ENCODE measurements at regions not wholly inside any gene's neighbourhood (a gene's known extent, or its start where the extent isn't known, plus 50 kb on each side); places are given as distances from the start of the nearest gene placed in this dataset.
"Not testable (repeated sequence)": the region's sequence is repeated elsewhere in the genome, so short reads cannot be mapped to it uniquely, and the experiment has no call there.

DNA sequence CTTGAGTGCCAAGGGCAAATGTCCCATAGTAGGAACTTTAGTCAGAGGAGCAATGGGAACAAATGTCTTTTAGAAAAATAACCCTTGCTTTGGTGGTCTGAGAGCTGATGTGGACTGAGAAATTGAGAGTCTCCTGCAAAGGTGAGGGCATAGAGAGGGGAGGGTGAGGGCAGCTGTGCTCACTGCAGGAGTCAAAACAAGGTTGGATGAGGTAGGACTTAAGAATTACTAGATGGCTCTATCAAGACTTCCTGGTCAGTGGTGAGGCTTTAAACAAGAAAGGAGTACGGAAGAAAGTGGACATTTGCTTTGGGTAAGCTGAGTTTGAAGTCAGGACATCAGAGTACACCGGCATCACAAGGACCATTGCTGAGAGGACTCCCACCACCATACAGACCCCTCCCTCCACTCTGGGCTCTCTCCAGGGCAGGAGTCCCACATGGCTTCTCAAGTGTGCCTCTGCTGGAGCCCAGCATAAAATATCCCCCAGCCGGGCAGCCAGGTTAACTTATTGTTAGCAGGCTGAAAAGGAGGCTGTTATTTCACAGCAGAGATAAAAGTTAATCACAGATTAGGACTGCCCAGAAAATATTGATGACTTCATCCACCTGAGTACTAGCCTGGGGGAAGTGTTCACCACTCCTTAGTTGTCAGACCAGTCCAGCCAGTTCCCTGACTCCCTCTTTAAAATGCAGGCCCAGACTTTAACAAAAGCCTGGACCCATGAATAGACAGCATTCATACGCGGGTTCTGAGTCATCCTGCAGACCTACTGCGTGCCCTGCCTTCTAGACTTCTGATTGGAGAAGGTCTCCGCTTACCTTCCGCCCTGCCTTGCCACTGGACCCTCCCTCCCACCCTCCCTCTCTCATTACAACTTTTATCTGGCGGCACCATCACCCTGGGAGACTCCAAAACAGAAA, 167.2 kb downstream of the BCL2L11 start:
- not testable (repeated sequence) for DNase-seq

GRCh38 chr2:111290370-111290769, 169.7 kb downstream of the BCL2L11 start:
- not testable (repeated sequence) for DNase-seq

GRCh38 chr2:111291566-111291965, 170.9 kb downstream of the BCL2L11 start:
- not testable (repeated sequence) for DNase-seq

GRCh38 chr2:111292232-111292968, 171.7 kb downstream of the BCL2L11 start:
- not testable (repeated sequence) for DNase-seq

- DNase-seq = not testable (repeated sequence)
Measured at GRCh38 chr2:111294699-111295098, 174.0 kb downstream of the BCL2L11 start.

DNA sequence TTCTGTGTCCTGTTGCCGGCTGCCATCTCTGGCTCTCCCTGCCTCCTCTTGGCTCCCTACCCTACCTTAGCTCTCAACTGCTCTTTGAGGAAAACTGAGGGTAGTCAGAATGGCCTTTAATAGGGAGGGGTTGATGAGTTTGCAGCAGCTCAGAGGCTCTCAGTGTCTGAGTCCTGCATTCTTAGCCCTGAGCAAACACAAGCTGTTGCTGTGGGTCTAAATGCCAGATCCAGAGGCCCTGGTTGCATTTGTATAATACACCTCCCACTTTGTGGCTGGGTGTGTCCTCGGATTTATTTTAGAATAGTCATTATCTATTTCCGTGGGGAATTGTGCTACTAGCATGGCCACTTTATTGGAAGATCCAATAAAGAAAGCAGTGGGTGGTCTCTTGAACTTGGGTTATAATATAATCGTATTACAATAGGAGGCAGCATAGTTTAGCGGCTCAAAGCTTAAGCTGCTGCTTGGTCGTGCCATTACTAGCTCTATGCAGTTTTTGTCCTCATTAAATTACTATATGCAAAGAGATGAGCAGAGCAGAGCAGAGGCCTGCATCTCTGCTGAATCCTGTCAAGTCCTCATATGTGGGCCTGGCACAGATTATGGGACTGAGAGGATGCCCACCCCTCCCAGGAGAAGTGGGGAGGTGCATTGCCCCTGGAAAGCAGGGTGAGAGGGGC, 175.5 kb downstream of the BCL2L11 start:
- not testable (repeated sequence) for DNase-seq

GRCh38 chr2:111297128-111297527, 176.4 kb downstream of the BCL2L11 start:
- not testable (repeated sequence) for DNase-seq

DNA sequence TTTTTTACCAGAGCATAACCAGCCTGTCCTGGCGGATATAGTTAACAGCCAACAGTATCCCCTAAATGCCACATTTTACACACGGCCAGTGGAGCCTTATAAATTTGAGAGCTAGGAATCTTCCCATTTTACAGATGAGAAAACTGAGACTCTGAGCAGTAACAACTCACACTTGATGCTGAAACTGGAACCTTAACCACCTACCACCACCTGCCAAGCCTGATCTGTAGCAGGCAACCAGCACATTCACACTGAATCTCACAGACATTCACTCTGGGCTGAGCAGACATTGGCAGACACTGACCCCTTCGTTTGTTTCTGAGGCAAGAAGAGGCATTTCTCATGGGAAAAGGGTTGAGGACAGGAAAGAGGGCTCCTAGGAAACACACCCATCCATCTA, 178.2 kb downstream of the BCL2L11 start:
- not testable (repeated sequence) for DNase-seq

DNA sequence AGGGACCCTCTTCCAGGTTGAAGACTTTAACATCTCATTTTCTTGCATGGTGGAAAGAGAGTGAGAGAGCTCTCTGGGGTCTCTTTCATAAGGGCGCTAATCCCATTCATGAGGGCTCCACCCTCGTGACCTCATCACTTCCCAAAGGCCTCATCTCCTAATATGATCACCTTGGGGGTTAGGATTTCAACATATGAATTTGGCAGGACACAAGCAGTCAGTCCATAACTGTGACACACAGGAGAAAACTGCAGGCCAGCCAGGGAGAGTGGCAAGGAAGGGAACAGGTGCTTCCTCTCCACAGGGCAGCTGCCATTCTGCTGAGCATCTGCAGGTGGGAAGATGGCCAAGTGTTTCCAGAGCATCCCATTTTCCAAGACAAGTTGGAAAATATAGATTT, 178.9 kb downstream of the BCL2L11 start:
- DNase-seq = not testable (repeated sequence)

DNA sequence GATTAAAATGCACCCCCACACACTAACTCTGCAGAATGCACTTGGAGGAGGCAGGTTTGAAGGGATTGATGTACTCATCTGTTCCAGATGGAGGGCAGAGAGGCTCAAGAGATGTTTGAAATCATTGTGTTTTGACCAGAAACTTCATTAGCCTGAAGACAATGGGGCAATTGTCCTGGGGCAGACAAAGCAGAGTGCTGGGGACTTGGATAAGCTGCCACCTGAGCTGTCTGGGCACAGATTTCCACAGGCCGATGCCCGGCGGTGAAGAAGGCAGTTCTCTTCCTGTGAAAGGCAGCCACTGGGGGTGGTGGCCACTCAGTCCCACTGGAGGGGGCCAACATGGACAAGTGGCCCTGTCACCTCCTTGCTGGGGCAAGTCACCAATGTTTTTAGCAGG, 181.0 kb downstream of the BCL2L11 start:
- DNase-seq = not testable (repeated sequence)

DNA sequence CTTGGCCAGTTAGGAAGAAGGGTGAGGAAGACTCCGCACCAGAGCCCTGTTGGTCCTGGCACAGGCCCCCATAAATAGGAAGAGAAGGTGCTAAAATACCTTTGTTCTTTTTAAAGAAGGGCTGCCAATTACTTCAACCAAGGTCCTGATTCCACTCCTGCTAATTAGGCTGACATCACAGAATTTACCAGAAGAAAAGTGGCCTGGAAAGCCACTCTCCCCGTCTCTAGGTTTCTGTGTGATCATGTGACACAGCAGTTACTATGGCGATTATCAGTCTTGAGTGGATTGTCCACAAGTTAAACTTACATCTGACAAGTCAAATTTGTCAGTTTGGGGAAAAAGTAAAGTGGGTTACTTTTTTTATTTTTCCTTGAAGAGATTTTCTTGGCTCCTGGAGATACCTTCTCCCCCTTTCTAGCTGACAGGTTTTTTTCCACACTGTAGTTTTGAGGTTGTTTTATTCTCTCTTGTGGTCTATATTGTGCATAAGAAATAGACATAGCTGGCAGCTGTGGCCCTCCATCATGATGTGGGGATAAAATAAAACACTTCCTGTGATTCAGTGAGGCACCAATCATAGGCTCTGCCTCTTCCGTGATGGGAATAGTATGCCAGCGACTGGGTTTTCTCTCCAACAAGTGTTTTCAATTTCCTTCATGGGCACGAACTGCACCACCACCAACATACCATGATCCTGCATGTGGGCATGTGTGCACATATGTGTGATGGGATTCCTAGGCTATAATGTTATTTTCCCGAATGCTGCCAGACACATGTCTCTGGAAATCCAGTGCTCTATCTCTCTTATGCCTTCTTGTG, 181.9 kb downstream of the BCL2L11 start:
- not testable (repeated sequence) for DNase-seq

GRCh38 chr2:111307302-111307701, 186.6 kb downstream of the BCL2L11 start:
- DNase-seq = not testable (repeated sequence)

GRCh38 chr2:111309231-111310075, 188.7 kb downstream of the BCL2L11 start:
- DNase-seq = not testable (repeated sequence)

DNA sequence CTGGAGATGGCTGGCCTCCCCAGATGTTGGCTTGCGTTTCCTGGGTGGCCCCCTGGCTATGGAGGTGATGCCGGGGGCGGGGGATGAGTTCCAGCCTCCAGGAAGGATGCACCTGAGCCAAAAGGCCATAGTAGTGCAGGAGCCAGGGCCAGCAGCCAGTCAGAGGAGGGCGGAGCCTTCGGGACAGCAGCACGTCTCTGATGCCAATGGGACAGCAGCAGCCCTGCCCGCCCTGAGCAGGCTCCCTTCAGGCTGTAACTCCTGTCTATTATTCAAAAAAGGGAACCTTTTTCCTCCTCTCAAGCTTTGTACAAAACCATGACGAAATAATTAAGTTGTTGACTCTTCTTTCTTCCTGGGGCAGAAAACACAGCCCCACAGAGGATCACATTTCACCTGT, 189.7 kb downstream of the BCL2L11 start:
- DNase-seq = not testable (repeated sequence)

DNA sequence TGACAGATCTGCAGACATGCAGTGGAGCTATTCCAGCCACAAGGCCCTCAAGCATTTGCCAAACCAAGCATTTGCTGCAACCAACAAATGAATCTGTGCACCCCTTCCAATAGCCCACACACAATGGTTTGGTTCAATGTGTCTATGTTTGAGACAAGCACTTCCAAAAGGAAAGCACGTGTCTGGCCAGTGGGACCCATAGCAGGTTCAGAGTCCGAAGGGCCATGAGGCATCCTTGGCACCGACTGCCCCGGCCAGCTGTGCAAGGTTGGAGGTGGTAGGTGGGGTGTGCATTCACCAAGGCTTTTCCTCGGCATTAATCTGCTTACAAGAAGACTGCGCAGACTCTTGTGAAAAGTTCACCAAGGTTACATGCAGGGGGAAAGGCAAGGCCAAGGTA, 190.9 kb downstream of the BCL2L11 start:
- DNase-seq = not testable (repeated sequence)

- not testable (repeated sequence) for DNase-seq
Measured at GRCh38 chr2:111312897-111313607, 192.3 kb downstream of the BCL2L11 start.

- DNase-seq = not testable (repeated sequence)
Measured at GRCh38 chr2:111313711-111314110, 193.0 kb downstream of the BCL2L11 start.

DNA sequence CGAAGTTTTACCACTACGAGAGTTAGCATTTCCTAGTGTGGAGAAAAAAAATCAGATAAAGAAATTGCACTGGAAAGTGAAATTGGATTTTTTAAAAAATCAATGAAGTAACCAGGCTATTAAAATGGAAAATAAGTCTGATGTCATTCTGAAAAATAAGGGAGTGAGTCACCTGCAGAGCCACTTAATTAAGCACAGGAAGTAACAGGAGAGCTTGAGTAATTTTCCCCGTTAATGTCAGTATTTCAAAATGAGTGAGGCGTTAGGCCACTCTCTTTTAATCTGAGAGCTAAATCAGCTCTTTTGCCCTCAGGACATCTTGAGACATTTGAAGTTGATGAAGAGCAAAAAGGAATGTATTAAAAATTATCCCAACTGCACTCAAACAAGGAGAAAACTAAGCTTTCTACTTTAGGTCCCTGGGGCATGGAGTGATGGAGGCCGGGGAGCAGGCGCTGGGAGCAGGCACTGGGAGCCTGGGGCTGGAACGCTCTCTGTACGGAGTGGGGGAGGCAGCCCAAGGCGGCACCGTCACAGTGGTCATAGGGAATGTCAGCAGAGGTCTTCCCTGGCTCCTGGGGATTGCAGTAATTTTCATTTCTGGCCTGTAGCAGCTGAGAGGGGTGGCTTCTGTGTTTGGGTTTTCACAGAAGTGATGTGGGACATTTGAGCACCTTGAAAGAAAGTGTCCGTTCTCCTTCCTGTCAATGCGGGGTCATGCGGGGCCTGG, 194.6 kb downstream of the BCL2L11 start:
- not testable (repeated sequence) for DNase-seq

DNA sequence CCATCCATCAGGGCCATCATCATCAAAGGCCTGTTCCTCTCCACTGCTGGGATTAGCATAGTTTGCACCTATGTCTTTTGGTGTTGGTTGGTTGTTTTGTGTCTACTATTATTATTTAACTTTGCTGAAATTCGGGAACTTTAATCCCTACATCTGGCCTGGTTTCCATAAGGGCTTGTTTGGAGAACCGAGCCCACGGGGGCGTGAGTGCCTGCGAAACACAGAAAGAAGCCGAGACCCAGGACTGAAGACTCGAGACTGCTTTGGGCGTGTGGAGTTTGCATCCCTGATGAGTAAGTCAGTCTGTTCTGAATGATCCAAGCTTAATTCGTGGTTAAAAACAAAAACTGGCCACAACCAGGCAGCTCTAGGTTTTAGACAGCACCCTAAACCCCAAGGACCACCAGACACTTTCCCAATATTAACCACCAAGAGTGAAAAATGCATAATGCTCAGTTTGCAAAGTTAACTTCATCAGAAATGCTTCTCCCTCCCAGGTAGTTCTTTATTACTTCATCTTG, 195.6 kb downstream of the BCL2L11 start:
- not testable (repeated sequence) for DNase-seq

Data from right kidney (tissue), 1 donor.